ENCODE measurements at regions not wholly inside any gene's neighbourhood (a gene's known extent, or its start where the extent isn't known, plus 50 kb on each side); places are given as distances from the start of the nearest gene placed in this dataset.
"Not testable (repeated sequence)": the region's sequence is repeated elsewhere in the genome, so short reads cannot be mapped to it uniquely, and the experiment has no call there.

- not testable (repeated sequence) for FAIRE-seq
Measured at GRCh38 chr5:92216852-92217251, 833.7 kb upstream of the ARRDC3 start.

GRCh38 chr5:92215116-92215515, 832.0 kb upstream of the ARRDC3 start:
- FAIRE-seq: no peak

GRCh38 chr5:92208265-92208664, 825.1 kb upstream of the ARRDC3 start:
- FAIRE-seq: peak; percentile 60

- FAIRE-seq: no peak
Measured at GRCh38 chr5:92207151-92207550, 824.0 kb upstream of the ARRDC3 start.

- FAIRE-seq: no peak
Measured at GRCh38 chr5:92206681-92207080, 823.6 kb upstream of the ARRDC3 start.

GRCh38 chr5:92199035-92199434, 815.9 kb upstream of the ARRDC3 start:
- not testable (repeated sequence) for FAIRE-seq

- peak; percentile 15 for FAIRE-seq
Measured at GRCh38 chr5:92181656-92182055, 798.5 kb upstream of the ARRDC3 start.

- FAIRE-seq: no peak
Measured at GRCh38 chr5:92180391-92180790, 797.3 kb upstream of the ARRDC3 start.

- no peak for FAIRE-seq
Measured at GRCh38 chr5:92179651-92180050, 796.5 kb upstream of the ARRDC3 start.

GRCh38 chr5:92177926-92178487, 794.9 kb upstream of the ARRDC3 start:
- FAIRE-seq: no peak

- FAIRE-seq: no peak
Measured at GRCh38 chr5:92163906-92164305, 780.8 kb upstream of the ARRDC3 start.

GRCh38 chr5:92147798-92148197, 764.7 kb upstream of the ARRDC3 start:
- FAIRE-seq: no peak

- no peak for FAIRE-seq
Measured at GRCh38 chr5:92147266-92147665, 764.1 kb upstream of the ARRDC3 start.

GRCh38 chr5:92145852-92146251, 762.7 kb upstream of the ARRDC3 start:
- FAIRE-seq: peak; percentile 59

- FAIRE-seq: no peak
Measured at GRCh38 chr5:92144824-92145223, 761.7 kb upstream of the ARRDC3 start.

GRCh38 chr5:92132294-92132908, 749.3 kb upstream of the ARRDC3 start:
- FAIRE-seq: not testable (repeated sequence)

- FAIRE-seq: no peak
Measured at GRCh38 chr5:92126182-92126581, 743.1 kb upstream of the ARRDC3 start.

GRCh38 chr5:92119110-92119509, 736.0 kb upstream of the ARRDC3 start:
- no peak for FAIRE-seq

GRCh38 chr5:92106808-92107207, 723.7 kb upstream of the ARRDC3 start:
- no peak for FAIRE-seq

- no peak for FAIRE-seq
Measured at GRCh38 chr5:92104126-92104525, 721.0 kb upstream of the ARRDC3 start.

- FAIRE-seq: peak; percentile 57
Measured at GRCh38 chr5:92102313-92102712, 719.2 kb upstream of the ARRDC3 start.

GRCh38 chr5:92092239-92092638, 709.1 kb upstream of the ARRDC3 start:
- FAIRE-seq: no peak

GRCh38 chr5:92086059-92086811, 703.1 kb upstream of the ARRDC3 start:
- FAIRE-seq: peak; percentile 11
